NOMO-1 treated with dmso at 0.1 percent for 144 hours (cell line): ENCODE measurements at regions not wholly inside any gene's neighbourhood (a gene's known extent, or its start where the extent isn't known, plus 50 kb on each side); places are given as distances from the start of the nearest gene placed in this dataset.

Source experiments
- DNase-seq: peaks from one replicate; lab custom pipeline; 2025; ENCODE audit not compliant: unreplicated experiment; lab: John Stamatoyannopoulos, UW

- no peak for DNase-seq
Measured at GRCh38 chr6:148269386-148269785, 73.3 kb upstream of the SASH1 start.

- no peak for DNase-seq
Measured at GRCh38 chr6:148271711-148272439, 70.8 kb upstream of the SASH1 start.

- DNase-seq, result no peak
Measured at GRCh38 chr6:148272597-148272996, 70.0 kb upstream of the SASH1 start.

GRCh38 chr6:148273962-148274752 lies 68.5 kb upstream of the SASH1 start:
- DNase-seq, result no peak

GRCh38 chr6:148274809-148275208 lies 67.8 kb upstream of the SASH1 start:
- DNase-seq, result no peak

GRCh38 chr6:148285205-148285604 lies 57.4 kb upstream of the SASH1 start:
- no peak for DNase-seq

- no peak for DNase-seq
Measured at GRCh38 chr6:148286563-148286962, 56.1 kb upstream of the SASH1 start.

- no peak for DNase-seq
Measured at GRCh38 chr6:148287623-148288333, 54.9 kb upstream of the SASH1 start.

GRCh38 chr6:148288541-148288940 lies 54.1 kb upstream of the SASH1 start:
- no peak for DNase-seq

- DNase-seq, result no peak
Measured at GRCh38 chr6:148289153-148289552, 53.5 kb upstream of the SASH1 start.

GRCh38 chr6:148291876-148292275 lies 50.8 kb upstream of the SASH1 start:
- no peak for DNase-seq
